H9 (cell line): ENCODE measurements at regions not wholly inside any gene's neighbourhood (a gene's known extent, or its start where the extent isn't known, plus 50 kb on each side); places are given as distances from the start of the nearest gene placed in this dataset.

ENCODE experiments used
- DNase-seq: peaks from one replicate; pipeline ENCODE4 v3.0.0-alpha.2; 2017
- H2AFZ ChIP-seq: one replicate; pipeline ENCODE4 v1.6.1; 2013; ENCODE audit warnings: mild to moderate bottlenecking, low read length, control low read depth, moderate library complexity
- H2AK5ac ChIP-seq: 2 replicates; pipeline ENCODE4 v1.6.1; 2013; ENCODE audit warnings: low read length, control low read depth, mixed read lengths; ENCODE audit not compliant: insufficient read length
- H2BK120ac ChIP-seq: one replicate; pipeline ENCODE4 v1.6.1; 2013; ENCODE audit warnings: low read depth, mild to moderate bottlenecking, low read length, control low read depth, inconsistent platforms; ENCODE audit not compliant: poor library complexity, severe bottlenecking
- H2BK12ac ChIP-seq: 2 replicates; pipeline ENCODE4 v1.6.1; 2013; ENCODE audit warnings: low read length, control low read depth, mixed read lengths, low read depth; ENCODE audit not compliant: insufficient read length
- H2BK15ac ChIP-seq: 2 replicates; pipeline ENCODE4 v1.6.1; 2013; ENCODE audit warnings: low read depth, low read length, control low read depth
- H2BK20ac ChIP-seq: one replicate; pipeline ENCODE4 v1.6.1; 2013; ENCODE audit warnings: low read depth, mild to moderate bottlenecking, low read length, control low read depth, inconsistent platforms; ENCODE audit not compliant: poor library complexity, severe bottlenecking
- H2BK5ac ChIP-seq: 2 replicates; pipeline ENCODE4 v1.6.1; 2013; ENCODE audit warnings: low read length, control low read depth, mixed read lengths; ENCODE audit not compliant: insufficient read length
- H3K14ac ChIP-seq: 2 replicates; pipeline ENCODE4 v1.6.1; 2013; ENCODE audit warnings: low read length, control low read depth; ENCODE audit not compliant: insufficient read depth
- H3K18ac ChIP-seq: 2 replicates; pipeline ENCODE4 v1.6.1; 2013; ENCODE audit warnings: low read depth, mild to moderate bottlenecking, mixed read lengths, low read length, control low read depth; ENCODE audit not compliant: insufficient read length
- H3K23ac ChIP-seq: 2 replicates; pipeline ENCODE4 v1.6.1; 2013; ENCODE audit warnings: low read length, control low read depth, mixed read lengths, low read depth; ENCODE audit not compliant: insufficient read length
- H3K23me2 ChIP-seq: 2 replicates; pipeline ENCODE4 v1.6.1; 2013; ENCODE audit warnings: low read depth, mild to moderate bottlenecking, mixed read lengths, low read length, control low read depth; ENCODE audit not compliant: insufficient read length, poor library complexity, severe bottlenecking
- H3K27ac ChIP-seq: 2 replicates; pipeline ENCODE4 v1.5.1; 2013; ENCODE audit warnings: low read length, control low read depth, mixed read lengths, low read depth; ENCODE audit not compliant: insufficient read length
- H3K27me3 ChIP-seq: 2 replicates; pipeline ENCODE4 v1.6.1; 2013; ENCODE audit warnings: low read length, control low read depth, inconsistent platforms; ENCODE audit not compliant: insufficient read depth
- H3K4ac ChIP-seq: 2 replicates; pipeline ENCODE4 v1.6.1; 2013; ENCODE audit warnings: low read depth, mild to moderate bottlenecking, control low read depth, inconsistent platforms, low read length, moderate library complexity
- H3K4me1 ChIP-seq: 2 replicates; pipeline ENCODE4 v1.6.1; 2013; ENCODE audit warnings: low read length, control low read depth, inconsistent platforms; ENCODE audit not compliant: insufficient read depth
- H3K4me2 ChIP-seq: 2 replicates; pipeline ENCODE4 v1.6.1; 2013; ENCODE audit warnings: low read length, control low read depth, mixed read lengths; ENCODE audit not compliant: insufficient read length, insufficient read depth
- H3K56ac ChIP-seq: 2 replicates; pipeline ENCODE4 v1.6.1; 2013; ENCODE audit warnings: low read depth, mild to moderate bottlenecking, mixed read lengths, low read length, control low read depth; ENCODE audit not compliant: insufficient read length
- H3K79me1 ChIP-seq: 2 replicates; pipeline ENCODE4 v1.6.1; 2013; ENCODE audit warnings: low read depth, mild to moderate bottlenecking, moderate library complexity, low read length, control low read depth, inconsistent platforms; ENCODE audit not compliant: insufficient read depth, poor library complexity, severe bottlenecking
- H3K79me2 ChIP-seq: 2 replicates; pipeline ENCODE4 v1.6.1; 2013; ENCODE audit warnings: low read length, control low read depth, inconsistent platforms; ENCODE audit not compliant: insufficient read depth
- H3K9ac ChIP-seq: 2 replicates; pipeline ENCODE4 v1.6.1; 2013; ENCODE audit warnings: low read length, control low read depth, mixed read lengths; ENCODE audit not compliant: insufficient read length; ENCODE audit errors: extremely low read depth
- H3K9me3 ChIP-seq: one replicate; pipeline ENCODE4 v1.6.1; 2013; ENCODE audit warnings: low read depth, low read length, inconsistent platforms; ENCODE audit not compliant: control insufficient read depth
- H3T11ph ChIP-seq: one replicate; pipeline ENCODE4 v1.6.1; 2013; ENCODE audit warnings: mild to moderate bottlenecking, low read length, control low read depth, inconsistent platforms
- H4K20me1 ChIP-seq: one replicate; pipeline ENCODE4 v1.6.1; 2013; ENCODE audit not compliant: control insufficient read depth, insufficient read length, insufficient read depth
- H4K5ac ChIP-seq: 2 replicates; pipeline ENCODE4 v1.6.1; 2013; ENCODE audit warnings: low read depth, mild to moderate bottlenecking, mixed read lengths, low read length, control low read depth; ENCODE audit not compliant: insufficient read length
- H4K8ac ChIP-seq: replicated peaks from 2 replicates; pipeline ENCODE4 v1.6.1; 2013; ENCODE audit warnings: low read length, control low read depth, mixed read lengths, low read depth; ENCODE audit not compliant: insufficient read length
- H4K91ac ChIP-seq: 2 replicates; pipeline ENCODE4 v1.6.1; 2013; ENCODE audit warnings: low read depth, mild to moderate bottlenecking, moderate library complexity, mixed read lengths, low read length, control low read depth; ENCODE audit not compliant: insufficient read length
- H3K27ac Mint-ChIP-seq, 3 experiments: 2 replicates in 2 of 3; 3 replicates in 1 of 3; pipeline ENCODE4 v1.8.0; 2020 to 2021; ENCODE audit warnings: mixed read lengths in 3 of 3, mild to moderate bottlenecking in 1 of 3, moderate library complexity in 1 of 3
- H3K27me3 Mint-ChIP-seq: 2 replicates; pipeline ENCODE4 v1.8.0; 2021; ENCODE audit warnings: low read depth, mild to moderate bottlenecking, moderate library complexity, mixed read lengths
- H3K36me3 Mint-ChIP-seq, 3 experiments: 2 replicates in 2 of 3; 3 replicates in 1 of 3; pipeline ENCODE4 v1.8.0; 2020 to 2021; ENCODE audit warnings: low read depth in 3 of 3, mixed read lengths in 3 of 3; ENCODE audit not compliant: insufficient read depth in 1 of 3
- H3K4me1 Mint-ChIP-seq, 2 experiments: 2 replicates each; pipeline ENCODE4 v1.8.0; 2020; ENCODE audit warnings: mixed read lengths in 2 of 2
- H3K4me3 Mint-ChIP-seq, 2 experiments: 2 replicates in 1 of 2; 3 replicates in 1 of 2; pipeline ENCODE4 v1.8.0; 2020 to 2021; ENCODE audit warnings: mild to moderate bottlenecking in 2 of 2, mixed read lengths in 2 of 2, moderate library complexity in 1 of 2
- H3K9me3 Mint-ChIP-seq, 2 experiments: 2 replicates in 1 of 2; 3 replicates in 1 of 2; pipeline ENCODE4 v1.8.0; 2020; ENCODE audit warnings: mild to moderate bottlenecking in 2 of 2, mixed read lengths in 2 of 2, moderate library complexity in 1 of 2
- WGBS: extraction: QIAGEN DNeasy Blood & Tissue Kit; methylation state at CpG from one replicate; pipeline ENCODE4 v1.1.7; 2013; ENCODE audit warnings: missing lambda C conversion rate, low lambda C conversion rate, mixed read lengths; ENCODE audit not compliant: insufficient read length; ENCODE audit errors: extremely low coverage; 5-methylcytosine and 5-hydroxymethylcytosine counted together
- TF ChIP-seq, protein P1 (sequence below): fragments of 200-600 bp; sonication (generic); conservative IDR thresholded peaks from 3 replicates; pipeline ENCODE4 v1.8.0; 2021; ENCODE audit warnings: antibody characterized with exemption, mild to moderate bottlenecking

DNA sequence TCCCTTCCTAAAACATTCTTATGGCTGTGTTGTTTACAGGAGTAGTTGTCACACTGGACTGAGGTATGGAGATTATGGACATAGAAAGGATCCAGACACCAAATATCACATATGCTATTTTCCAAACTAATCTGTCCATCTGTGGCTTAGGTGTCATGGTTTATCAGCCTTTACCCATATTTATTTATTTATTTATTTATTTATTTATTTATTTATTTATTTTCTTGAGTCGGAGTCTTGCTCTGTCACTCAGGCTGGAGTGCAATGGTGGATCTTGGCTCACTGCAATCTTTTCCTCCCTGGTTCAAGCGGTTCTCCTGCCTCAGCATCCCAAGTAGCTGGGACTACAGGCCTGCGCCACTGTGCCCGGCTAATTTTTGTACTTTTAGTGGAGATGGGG lies 1103.1 kb downstream of the MAT2B start:
- Histone ChIP-seq H4K20me1 (no peaks in the 10 kb centered on the region), H3K14ac (no peak overlapping the region), H2AFZ (no peak overlapping the region)

More for the DNA sequence above, 1103.1 kb downstream of the MAT2B start:
- no peak overlapping the region for H4K91ac ChIP-seq
- H3K27me3 ChIP-seq = no peaks in the 10 kb centered on the region
- TF ChIP-seq, protein P1, sequence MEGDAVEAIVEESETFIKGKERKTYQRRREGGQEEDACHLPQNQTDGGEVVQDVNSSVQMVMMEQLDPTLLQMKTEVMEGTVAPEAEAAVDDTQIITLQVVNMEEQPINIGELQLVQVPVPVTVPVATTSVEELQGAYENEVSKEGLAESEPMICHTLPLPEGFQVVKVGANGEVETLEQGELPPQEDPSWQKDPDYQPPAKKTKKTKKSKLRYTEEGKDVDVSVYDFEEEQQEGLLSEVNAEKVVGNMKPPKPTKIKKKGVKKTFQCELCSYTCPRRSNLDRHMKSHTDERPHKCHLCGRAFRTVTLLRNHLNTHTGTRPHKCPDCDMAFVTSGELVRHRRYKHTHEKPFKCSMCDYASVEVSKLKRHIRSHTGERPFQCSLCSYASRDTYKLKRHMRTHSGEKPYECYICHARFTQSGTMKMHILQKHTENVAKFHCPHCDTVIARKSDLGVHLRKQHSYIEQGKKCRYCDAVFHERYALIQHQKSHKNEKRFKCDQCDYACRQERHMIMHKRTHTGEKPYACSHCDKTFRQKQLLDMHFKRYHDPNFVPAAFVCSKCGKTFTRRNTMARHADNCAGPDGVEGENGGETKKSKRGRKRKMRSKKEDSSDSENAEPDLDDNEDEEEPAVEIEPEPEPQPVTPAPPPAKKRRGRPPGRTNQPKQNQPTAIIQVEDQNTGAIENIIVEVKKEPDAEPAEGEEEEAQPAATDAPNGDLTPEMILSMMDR = no peak
- no peak overlapping the region for H2BK15ac ChIP-seq
- no peak overlapping the region for H3K27ac ChIP-seq
- H3K23ac ChIP-seq = no peak overlapping the region
- H3K79me1 ChIP-seq = no peaks in the 10 kb centered on the region
- peaks cover 3 to 5% of the 10 kb centered on the region in 2 experiments; a peak in 3 of 5 replicates for H3K9me3 Mint-ChIP-seq
- H3K79me2 ChIP-seq = no peaks in the 10 kb centered on the region
- no peaks in the 10 kb centered on the region for H3K4me1 Mint-ChIP-seq
- no peak overlapping the region for H3K56ac ChIP-seq
- no peak overlapping the region for H3K18ac ChIP-seq
- H4K5ac ChIP-seq = no peak overlapping the region
- H2BK120ac ChIP-seq = no peak overlapping the region
- no peak overlapping the region for H3T11ph ChIP-seq
- H2BK12ac ChIP-seq = no peak overlapping the region
- no peaks in the 10 kb centered on the region for H3K9me3 ChIP-seq
- H3K27me3 Mint-ChIP-seq = no peaks in the 10 kb centered on the region
- H3K36me3 Mint-ChIP-seq = 0 out of 7 replicates have a peak, but pooled peaks cover 0 to 8% (median 0%) of the 10 kb centered on the region in 3 experiments
- no peak overlapping the region for H4K8ac ChIP-seq
- H3K4me1 ChIP-seq = no peaks in the 10 kb centered on the region
- H3K4me3 Mint-ChIP-seq = no peak overlapping the region
- no peak overlapping the region for H2BK20ac ChIP-seq
- H3K27ac Mint-ChIP-seq = no peak overlapping the region
- no peak overlapping the region for H3K9ac ChIP-seq
- no peak overlapping the region for H3K4me2 ChIP-seq
- no peaks in the 10 kb centered on the region for H3K23me2 ChIP-seq
- no peak for DNase-seq
- no peak overlapping the region for H2AK5ac ChIP-seq
- no CpG with 5 or more reads among the region's 4 CpGs for WGBS
- no peak overlapping the region for H3K4ac ChIP-seq
- no peak overlapping the region for H2BK5ac ChIP-seq
